ENCODE measurements at regions not wholly inside any gene's neighbourhood (a gene's known extent, or its start where the extent isn't known, plus 50 kb on each side); places are given as distances from the start of the nearest gene placed in this dataset.

GRCh38 chr11:23729088-23729487, 767.8 kb upstream of the LUZP2 start:
- TF ChIP-seq CTCF (IDR thresholded peaks at IDR 0.05 in 4 of 5, conservative IDR thresholded peaks at IDR 0.05 in 1 of 5) (no peak), POLR2A (IDR thresholded peaks at IDR 0.05) (no peak)
